ENCODE measurements at regions not wholly inside any gene's neighbourhood (a gene's known extent, or its start where the extent isn't known, plus 50 kb on each side); places are given as distances from the start of the nearest gene placed in this dataset.

GRCh38 chr2:146632707-146633106 lies 1212.1 kb upstream of the ACVR2A start:
- TF ChIP-seq, protein P1, sequence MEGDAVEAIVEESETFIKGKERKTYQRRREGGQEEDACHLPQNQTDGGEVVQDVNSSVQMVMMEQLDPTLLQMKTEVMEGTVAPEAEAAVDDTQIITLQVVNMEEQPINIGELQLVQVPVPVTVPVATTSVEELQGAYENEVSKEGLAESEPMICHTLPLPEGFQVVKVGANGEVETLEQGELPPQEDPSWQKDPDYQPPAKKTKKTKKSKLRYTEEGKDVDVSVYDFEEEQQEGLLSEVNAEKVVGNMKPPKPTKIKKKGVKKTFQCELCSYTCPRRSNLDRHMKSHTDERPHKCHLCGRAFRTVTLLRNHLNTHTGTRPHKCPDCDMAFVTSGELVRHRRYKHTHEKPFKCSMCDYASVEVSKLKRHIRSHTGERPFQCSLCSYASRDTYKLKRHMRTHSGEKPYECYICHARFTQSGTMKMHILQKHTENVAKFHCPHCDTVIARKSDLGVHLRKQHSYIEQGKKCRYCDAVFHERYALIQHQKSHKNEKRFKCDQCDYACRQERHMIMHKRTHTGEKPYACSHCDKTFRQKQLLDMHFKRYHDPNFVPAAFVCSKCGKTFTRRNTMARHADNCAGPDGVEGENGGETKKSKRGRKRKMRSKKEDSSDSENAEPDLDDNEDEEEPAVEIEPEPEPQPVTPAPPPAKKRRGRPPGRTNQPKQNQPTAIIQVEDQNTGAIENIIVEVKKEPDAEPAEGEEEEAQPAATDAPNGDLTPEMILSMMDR (IDR thresholded peaks at IDR 0.05): no peak
- no peak for TF ChIP-seq POLR2A (IDR thresholded peaks at IDR 0.05)
- H3K27me3 ChIP-seq: no peaks in the 10 kb centered on the region
- no peak overlapping the region for H3K27ac ChIP-seq
- H3K36me3 ChIP-seq (replicated peaks in 1 of 2): no peaks in the 10 kb centered on the region
- no peak for DNase-seq
- 73 to 85% (median 81%) methylated on average over 4 of the region's 4 CpGs for WGBS, 4 donors
- H3K9me3 ChIP-seq (replicated peaks in 1 of 3): no peaks in the 10 kb centered on the region
- intact Hi-C loops (cut with DNase I): no loop called here
- H3K4me3 ChIP-seq: no peak overlapping the region
- H3K4me1 ChIP-seq (replicated peaks in 1 of 2): no peaks in the 10 kb centered on the region

- no peaks in the 10 kb centered on the region for H3K9me3 ChIP-seq (replicated peaks in 1 of 3)
- WGBS, 4 donors: 63 to 76% (median 67%) methylated on average over 3 of the region's 3 CpGs
- no peaks in the 10 kb centered on the region for H3K4me1 ChIP-seq (replicated peaks in 1 of 2)
- intact Hi-C loops (cut with DNase I): no loop called here
- TF ChIP-seq, protein P1 (IDR thresholded peaks at IDR 0.05): no peak
- no peak for TF ChIP-seq POLR2A (IDR thresholded peaks at IDR 0.05)
- H3K27me3 ChIP-seq: no peaks in the 10 kb centered on the region
- DNase-seq: no peak
- H3K36me3 ChIP-seq (replicated peaks in 1 of 2): no peaks in the 10 kb centered on the region
- no peak overlapping the region for H3K27ac ChIP-seq
- H3K4me3 ChIP-seq: no peak overlapping the region
These were observed 1220.2 kb upstream of the ACVR2A start for GRCh38 chr2:146624430-146625160.

DNA sequence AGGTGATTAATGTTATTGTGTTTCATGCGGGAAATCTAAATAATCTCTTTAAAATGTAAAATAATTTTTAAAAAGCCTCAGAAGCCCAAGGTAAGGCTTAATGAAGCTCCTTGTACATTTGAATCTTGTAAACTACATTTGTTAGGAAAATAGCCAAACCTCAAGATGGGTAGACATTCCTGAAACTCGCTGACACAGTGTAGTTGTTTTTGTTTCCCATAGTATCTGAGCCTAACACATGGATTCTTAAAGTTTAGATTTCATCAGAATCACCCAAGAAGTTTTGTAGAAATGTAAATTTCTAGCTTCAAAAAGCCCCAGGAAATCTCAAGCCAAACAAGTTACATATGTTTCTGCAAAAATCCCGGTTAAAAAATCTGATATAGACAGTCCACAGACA lies 1221.1 kb upstream of the ACVR2A start:
- Histone ChIP-seq H3K36me3 (replicated peaks in 1 of 2) (no peaks in the 10 kb centered on the region), H3K27ac (no peak overlapping the region), H3K27me3 (no peaks in the 10 kb centered on the region), H3K9me3 (replicated peaks in 1 of 3) (no peaks in the 10 kb centered on the region), H3K4me1 (replicated peaks in 1 of 2) (no peaks in the 10 kb centered on the region), H3K4me3 (no peak overlapping the region)
- DNase-seq: no peak
- intact Hi-C loops (cut with DNase I): no loop called here
- WGBS, 4 donors: 71 to 82% (median 77%) methylated on average over 3 of the region's 3 CpGs
- TF ChIP-seq POLR2A (IDR thresholded peaks at IDR 0.05): no peak
- TF ChIP-seq, protein P1 (IDR thresholded peaks at IDR 0.05): no peak

DNA sequence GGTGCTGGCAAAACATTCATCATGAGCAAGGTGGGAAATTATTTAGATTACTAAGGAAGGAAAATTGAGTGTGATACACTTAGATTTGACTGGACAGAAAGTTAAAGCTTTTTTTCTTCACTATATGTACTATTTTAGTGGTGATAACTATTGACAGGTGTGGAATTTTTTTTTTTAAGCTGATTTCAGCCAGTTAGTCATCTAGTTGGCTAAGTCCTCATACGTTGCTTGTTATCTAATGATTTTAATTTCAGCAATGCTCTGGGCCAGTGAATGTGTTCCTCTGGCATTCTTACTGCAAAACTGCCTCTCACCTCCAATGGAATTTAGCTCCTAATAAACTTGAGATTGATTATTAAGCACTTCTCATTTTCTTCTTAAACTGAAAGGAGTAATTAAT lies 1223.2 kb upstream of the ACVR2A start:
- no peaks in the 10 kb centered on the region for H3K9me3 ChIP-seq (replicated peaks in 1 of 3)
- intact Hi-C loops (cut with DNase I): no loop called here
- no peaks in the 10 kb centered on the region for H3K4me1 ChIP-seq (replicated peaks in 1 of 2)
- 43 to 58% (median 51%) methylated on average over 1 of the region's 1 CpG for WGBS, 4 donors
- H3K36me3 ChIP-seq (replicated peaks in 1 of 2): no peaks in the 10 kb centered on the region
- TF ChIP-seq POLR2A (IDR thresholded peaks at IDR 0.05): no peak
- TF ChIP-seq, protein P1 (IDR thresholded peaks at IDR 0.05): no peak
- H3K4me3 ChIP-seq: no peak overlapping the region
- DNase-seq: no peak
- H3K27me3 ChIP-seq: no peaks in the 10 kb centered on the region
- H3K27ac ChIP-seq: no peak overlapping the region
